ENCODE measurements at regions not wholly inside any gene's neighbourhood (a gene's known extent, or its start where the extent isn't known, plus 50 kb on each side); places are given as distances from the start of the nearest gene placed in this dataset.
"Not testable (repeated sequence)": the region's sequence is repeated elsewhere in the genome, so short reads cannot be mapped to it uniquely, and the experiment has no call there.

- DNase-seq (ENCODE audit: extremely low read depth in 1 of 2, low read depth in 1 of 2), result no peak
Measured at GRCh38 chr5:168142402-168142801, 149.0 kb upstream of the WWC1 start.

- DNase-seq (ENCODE audit: extremely low read depth in 1 of 2, low read depth in 1 of 2), result not testable (repeated sequence)
Measured at GRCh38 chr5:168143521-168143920, 147.9 kb upstream of the WWC1 start.

- DNase-seq (ENCODE audit: extremely low read depth in 1 of 2, low read depth in 1 of 2), result no peak
Measured at GRCh38 chr5:168147106-168147505, 144.3 kb upstream of the WWC1 start.

- DNase-seq (ENCODE audit: extremely low read depth in 1 of 2, low read depth in 1 of 2), result no peak
Measured at GRCh38 chr5:168147568-168148360, 143.7 kb upstream of the WWC1 start.

GRCh38 chr5:168151041-168151440, 140.4 kb upstream of the WWC1 start:
- DNase-seq (ENCODE audit: extremely low read depth in 1 of 2, low read depth in 1 of 2), result no peak

GRCh38 chr5:168152660-168153059, 138.8 kb upstream of the WWC1 start:
- no peak for DNase-seq (ENCODE audit: extremely low read depth in 1 of 2, low read depth in 1 of 2)

GRCh38 chr5:168153263-168153875, 138.1 kb upstream of the WWC1 start:
- no peak for DNase-seq (ENCODE audit: extremely low read depth in 1 of 2, low read depth in 1 of 2)

GRCh38 chr5:168153876-168154270, 137.6 kb upstream of the WWC1 start:
- DNase-seq (ENCODE audit: extremely low read depth in 1 of 2, low read depth in 1 of 2), result no peak

GRCh38 chr5:168155585-168155984, 135.9 kb upstream of the WWC1 start:
- no peak for DNase-seq (ENCODE audit: extremely low read depth in 1 of 2, low read depth in 1 of 2)

- no peak for DNase-seq (ENCODE audit: extremely low read depth in 1 of 2, low read depth in 1 of 2)
Measured at GRCh38 chr5:168156170-168156569, 135.3 kb upstream of the WWC1 start.

- no peak for DNase-seq (ENCODE audit: extremely low read depth in 1 of 2, low read depth in 1 of 2)
Measured at GRCh38 chr5:168157141-168157540, 134.3 kb upstream of the WWC1 start.

- no peak for DNase-seq (ENCODE audit: extremely low read depth in 1 of 2, low read depth in 1 of 2)
Measured at GRCh38 chr5:168159425-168159824, 132.0 kb upstream of the WWC1 start.

GRCh38 chr5:168162464-168162863, 129.0 kb upstream of the WWC1 start:
- no peak for DNase-seq (ENCODE audit: extremely low read depth in 1 of 2, low read depth in 1 of 2)

GRCh38 chr5:168163966-168164365, 127.5 kb upstream of the WWC1 start:
- DNase-seq (ENCODE audit: extremely low read depth in 1 of 2, low read depth in 1 of 2), result no peak

- no peak for DNase-seq (ENCODE audit: extremely low read depth in 1 of 2, low read depth in 1 of 2)
Measured at GRCh38 chr5:168165221-168165914, 126.1 kb upstream of the WWC1 start.

- DNase-seq (ENCODE audit: extremely low read depth in 1 of 2, low read depth in 1 of 2), result no peak
Measured at GRCh38 chr5:168165977-168166376, 125.5 kb upstream of the WWC1 start.

GRCh38 chr5:168167338-168167737, 124.1 kb upstream of the WWC1 start:
- DNase-seq (ENCODE audit: extremely low read depth in 1 of 2, low read depth in 1 of 2), result no peak

GRCh38 chr5:168168978-168169698, 122.3 kb upstream of the WWC1 start:
- no peak for DNase-seq (ENCODE audit: extremely low read depth in 1 of 2, low read depth in 1 of 2)

- DNase-seq (ENCODE audit: extremely low read depth in 1 of 2, low read depth in 1 of 2), result no peak
Measured at GRCh38 chr5:168169791-168170190, 121.7 kb upstream of the WWC1 start.

- DNase-seq (ENCODE audit: extremely low read depth in 1 of 2, low read depth in 1 of 2), result no peak
Measured at GRCh38 chr5:168171901-168172759, 119.3 kb upstream of the WWC1 start.
